H1 (cell line): ENCODE measurements at regions not wholly inside any gene's neighbourhood (a gene's known extent, or its start where the extent isn't known, plus 50 kb on each side); places are given as distances from the start of the nearest gene placed in this dataset.

ENCODE experiments used
- CTCF ChIA-PET: fragments of 300-600 bp; sonication (Branson Sonifier 250); formaldehyde crosslinking; loops from one replicate; lab custom pipeline; 2021; ENCODE audit not compliant: partially characterized antibody; lab: Charles Lee
- POLR2A ChIA-PET: fragments of 300-600 bp; sonication (Branson Sonifier 250); formaldehyde crosslinking; loops from one replicate; lab custom pipeline; 2021; ENCODE audit warnings: inconsistent platforms; ENCODE audit not compliant: partially characterized antibody; lab: Charles Lee
- DNase-seq, 2 experiments: peaks; one replicate each; pipeline versions ENCODE4 v3.0.0 to v3.0.0-alpha.2; 2010 to 2022; ENCODE audit warnings: low spot score in 2 of 2, low read depth in 1 of 2, mixed read lengths in 1 of 2
- FAIRE-seq: peaks from 2 replicates; lab custom pipeline; 2011; peaks lifted over from hg19 to GRCh38; lab: Jason Lieb, UNC
- H2AFZ ChIP-seq: 2 replicates; pipeline ENCODE4 v1.8.1; 2012; ENCODE audit warnings: low read length, inconsistent platforms
- H2AK5ac ChIP-seq: 2 replicates; pipeline ENCODE4 v1.6.1; 2013; ENCODE audit warnings: low read depth, low read length
- H2BK120ac ChIP-seq: replicated peaks from 2 replicates; pipeline ENCODE3; 2013; ENCODE audit warnings: low read depth, low read length, inconsistent platforms
- H2BK12ac ChIP-seq: 2 replicates; pipeline ENCODE4 v1.6.1; 2013; ENCODE audit warnings: low read depth, low read length
- H2BK15ac ChIP-seq: 2 replicates; pipeline ENCODE4 v1.6.1; 2013; ENCODE audit warnings: low read length
- H2BK20ac ChIP-seq: 2 replicates; pipeline ENCODE4 v1.6.1; 2013; ENCODE audit warnings: low read length
- H2BK5ac ChIP-seq: 2 replicates; pipeline ENCODE4 v1.6.1; 2013; ENCODE audit warnings: low read depth, low read length
- H3K14ac ChIP-seq: 2 replicates; pipeline ENCODE4 v1.6.1; 2013; ENCODE audit warnings: inconsistent platforms; ENCODE audit not compliant: insufficient read length
- H3K18ac ChIP-seq: 2 replicates; pipeline ENCODE4 v1.6.1; 2013; ENCODE audit warnings: low read length; ENCODE audit errors: extremely low read depth
- H3K23ac ChIP-seq: 2 replicates; pipeline ENCODE4 v1.6.1; 2013; ENCODE audit warnings: inconsistent platforms; ENCODE audit not compliant: insufficient read length
- H3K23me2 ChIP-seq: 2 replicates; pipeline ENCODE4 v1.6.1; 2013; ENCODE audit warnings: low read depth, low read length
- H3K27ac ChIP-seq: 2 replicates; pipeline ENCODE4 v1.6.1; 2011; ENCODE audit warnings: low read depth, low read length, inconsistent platforms
- H3K27me3 ChIP-seq, 4 experiments: replicated peaks in 1 of 4; 1 replicate in 1 of 4; 2 replicates in 3 of 4; pipeline versions ENCODE4 v1.6.1 to v1.8.1; 2011 to 2013; ENCODE audit warnings: low read length in 3 of 4, mild to moderate bottlenecking in 3 of 4, inconsistent platforms in 2 of 4, mixed read lengths in 2 of 4, moderate library complexity in 1 of 4; ENCODE audit not compliant: control insufficient read depth in 3 of 4, insufficient read depth in 3 of 4; ENCODE audit errors: extremely low read depth in 1 of 4
- H3K36me3 ChIP-seq, 4 experiments: 2 replicates each; pipeline versions ENCODE4 v1.6.1 to v1.8.1; 2011 to 2013; ENCODE audit warnings: mild to moderate bottlenecking in 4 of 4, low read length in 3 of 4, moderate library complexity in 2 of 4, control low read depth in 1 of 4, inconsistent platforms in 1 of 4; ENCODE audit not compliant: insufficient read depth in 4 of 4, control insufficient read depth in 2 of 4
- H3K4ac ChIP-seq: replicated peaks from 2 replicates; pipeline ENCODE3; 2013; ENCODE audit warnings: low read length, low read depth, mixed read lengths, inconsistent platforms; ENCODE audit not compliant: insufficient read length
- H3K4me1 ChIP-seq, 4 experiments: replicated peaks in 1 of 4; 1 replicate in 1 of 4; 2 replicates in 3 of 4; pipeline versions ENCODE4 v1.6.1 to v1.8.1; 2011 to 2013; ENCODE audit warnings: low read length in 3 of 4, inconsistent platforms in 2 of 4, mixed read lengths in 1 of 4; ENCODE audit not compliant: insufficient read depth in 4 of 4, control insufficient read depth in 3 of 4
- H3K4me2 ChIP-seq, 2 experiments: 2 replicates each; pipeline versions ENCODE4 v1.6.1 to v1.8.1; 2011 to 2013; ENCODE audit warnings: low read depth in 2 of 2, low read length in 2 of 2, control low read depth in 1 of 2, inconsistent platforms in 1 of 2, mild to moderate bottlenecking in 1 of 2; ENCODE audit not compliant: insufficient read depth in 1 of 2
- H3K4me3 ChIP-seq, 4 experiments: fragments of 200-600, 300-600 bp in 1 of 4; sonication (generic), shearing (Covaris generic), sonication (Bioruptor Twin) in 1 of 4; 2 replicates each; pipeline versions ENCODE4 v1.5.1 to v1.8.1; 2011 to 2016; ENCODE audit warnings: low read length in 4 of 4, low read depth in 3 of 4, control low read depth in 2 of 4, inconsistent platforms in 2 of 4, mild to moderate bottlenecking in 2 of 4, mixed read lengths in 1 of 4, moderate library complexity in 1 of 4; ENCODE audit not compliant: insufficient read depth in 2 of 4; ENCODE audit errors: extremely low read depth in 1 of 4
- H3K56ac ChIP-seq: replicated peaks from 2 replicates; pipeline ENCODE3; 2013; ENCODE audit warnings: low read depth, mild to moderate bottlenecking, mixed read lengths, low read length, inconsistent platforms; ENCODE audit not compliant: insufficient read length
- H3K79me1 ChIP-seq: 2 replicates; pipeline ENCODE4 v1.6.1; 2013; ENCODE audit warnings: low read depth, low read length, control low read depth
- H3K79me2 ChIP-seq, 2 experiments: 2 replicates each; pipeline versions ENCODE4 v1.6.1 to v1.8.1; 2012 to 2013; ENCODE audit warnings: low read length in 2 of 2, mild to moderate bottlenecking in 2 of 2, inconsistent platforms in 1 of 2; ENCODE audit not compliant: insufficient read depth in 2 of 2, control insufficient read depth in 1 of 2
- H3K9ac ChIP-seq, 4 experiments: replicated peaks in 1 of 4; 1 replicate in 1 of 4; 2 replicates in 3 of 4; pipeline versions ENCODE4 v1.6.1 to v1.8.1; 2011 to 2013; ENCODE audit warnings: low read depth in 3 of 4, low read length in 3 of 4, control low read depth in 2 of 4, mild to moderate bottlenecking in 2 of 4, moderate library complexity in 2 of 4, inconsistent platforms in 1 of 4; ENCODE audit errors: extremely low read depth in 1 of 4
- H3K9me3 ChIP-seq, 2 experiments: 2 replicates each; pipeline versions ENCODE4 v1.6.1 to v1.8.1; 2012 to 2013; ENCODE audit warnings: mild to moderate bottlenecking in 2 of 2, moderate library complexity in 2 of 2, control low read depth in 1 of 2, inconsistent platforms in 1 of 2, low read depth in 1 of 2, low read length in 1 of 2, mixed read lengths in 1 of 2; ENCODE audit not compliant: insufficient read depth in 2 of 2
- H4K20me1 ChIP-seq, 2 experiments: replicated peaks in 1 of 2; 2 replicates each; pipeline versions ENCODE3 to v1.8.1; 2011 to 2013; ENCODE audit warnings: inconsistent platforms in 2 of 2, low read length in 2 of 2, mild to moderate bottlenecking in 1 of 2; ENCODE audit not compliant: insufficient read depth in 2 of 2, control insufficient read depth in 1 of 2
- H4K5ac ChIP-seq: 2 replicates; pipeline ENCODE4 v1.6.1; 2013; ENCODE audit warnings: low read length, low read depth, mixed read lengths, inconsistent platforms; ENCODE audit not compliant: insufficient read length
- H4K8ac ChIP-seq: 2 replicates; pipeline ENCODE4 v1.8.0; 2013; ENCODE audit warnings: mild to moderate bottlenecking, moderate library complexity, low read length, inconsistent platforms; ENCODE audit not compliant: insufficient read depth; ENCODE audit errors: extremely low read depth
- H4K91ac ChIP-seq: replicated peaks from 2 replicates; pipeline ENCODE3; 2013; ENCODE audit warnings: low read length, mixed read lengths, inconsistent platforms; ENCODE audit not compliant: insufficient read length
- WGBS, 2 experiments: shearing (Covaris generic) in 1 of 2; methylation state at CpG; one replicate each; pipeline versions ENCODE4 v1.1.6 to v1.1.7; 2013 to 2015; ENCODE audit warnings: low lambda C conversion rate in 2 of 2, mixed read lengths in 2 of 2, inconsistent platforms in 1 of 2, low coverage in 1 of 2, missing lambda C conversion rate in 1 of 2; ENCODE audit not compliant: insufficient replicate concordance in 2 of 2, insufficient coverage in 1 of 2, insufficient read length in 1 of 2; ENCODE audit errors: extremely low coverage in 1 of 2, missing lambda C conversion rate in 1 of 2; 5-methylcytosine and 5-hydroxymethylcytosine counted together
- TF ChIP-seq, protein P1 (sequence below): fragments of 300-600 bp; sonication (generic); IDR thresholded peaks from 2 replicates; pipeline ENCODE4 v1.7.1; 2012; ENCODE audit warnings: low read length, moderate library complexity, mild to moderate bottlenecking, inconsistent platforms; ENCODE audit not compliant: insufficient replicate concordance

DNA sequence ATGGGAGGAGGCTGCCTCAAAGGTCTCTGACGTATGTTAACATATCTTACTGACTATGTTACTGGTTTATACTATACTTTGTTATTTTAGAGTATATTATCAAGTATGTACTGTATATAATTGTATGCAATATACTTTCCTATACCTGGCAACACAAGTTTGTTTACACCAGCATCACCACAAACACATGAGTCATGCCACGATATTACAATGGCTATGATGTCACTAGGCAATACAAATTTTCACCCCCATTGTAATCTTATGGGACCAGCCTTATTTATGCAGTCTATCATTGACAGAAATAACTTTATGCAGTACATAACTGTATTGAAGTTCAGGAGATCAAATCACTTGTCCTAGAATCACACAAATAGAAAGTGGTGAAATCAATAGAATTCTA, 329.9 kb upstream of the SLC7A11 start:
- H3K4me2 ChIP-seq = no peak overlapping the region
- no peak overlapping the region for H3K14ac ChIP-seq
- no peak overlapping the region for H2BK12ac ChIP-seq
- no peaks in the 10 kb centered on the region for H3K27me3 ChIP-seq
- H4K20me1 ChIP-seq = no peaks in the 10 kb centered on the region
- no peaks in the 10 kb centered on the region for H3K79me2 ChIP-seq
- H3K18ac ChIP-seq = no peak overlapping the region
- H4K8ac ChIP-seq = no peak overlapping the region
- no peaks in the 10 kb centered on the region for H3K36me3 ChIP-seq
- ChIA-PET POLR2A (no interaction called here), CTCF (interaction anchor here (0.6 to 1.1 kb wide), 4 partner anchors 109 to 617 kb away, joined by 3 to 4 read pairs (median 3); no protein-coding TSS in a partner anchor)
- no peak overlapping the region for H2BK20ac ChIP-seq
- FAIRE-seq (no peak), DNase-seq (no peak)
- no peak overlapping the region for H3K56ac ChIP-seq
- H2BK5ac ChIP-seq = no peak overlapping the region
- WGBS, 2 experiments = 98% methylated on average over 2 of the region's 2 CpGs; no CpG with 5 or more reads in 1 of the 2 experiments
- H3K4me1 ChIP-seq = peaks cover 0 to 5% (median 0%) of the 10 kb centered on the region in 4 experiments; a peak in 1 of 7 replicates
- no peak overlapping the region for H3K4ac ChIP-seq
- H3K9me3 ChIP-seq = no peaks in the 10 kb centered on the region
- no peak overlapping the region for H3K4me3 ChIP-seq
- no peak overlapping the region for H4K91ac ChIP-seq
- H3K79me1 ChIP-seq = no peaks in the 10 kb centered on the region
- H2AK5ac ChIP-seq = no peak overlapping the region
- H2BK15ac ChIP-seq = no peak overlapping the region
- no peak overlapping the region for H3K27ac ChIP-seq
- H3K23ac ChIP-seq = no peak overlapping the region
- no peak overlapping the region for H2AFZ ChIP-seq
- H2BK120ac ChIP-seq = no peak overlapping the region
- H3K9ac ChIP-seq = no peak overlapping the region
- no peaks in the 10 kb centered on the region for H3K23me2 ChIP-seq
- H4K5ac ChIP-seq = no peak overlapping the region
- TF ChIP-seq, protein P1, sequence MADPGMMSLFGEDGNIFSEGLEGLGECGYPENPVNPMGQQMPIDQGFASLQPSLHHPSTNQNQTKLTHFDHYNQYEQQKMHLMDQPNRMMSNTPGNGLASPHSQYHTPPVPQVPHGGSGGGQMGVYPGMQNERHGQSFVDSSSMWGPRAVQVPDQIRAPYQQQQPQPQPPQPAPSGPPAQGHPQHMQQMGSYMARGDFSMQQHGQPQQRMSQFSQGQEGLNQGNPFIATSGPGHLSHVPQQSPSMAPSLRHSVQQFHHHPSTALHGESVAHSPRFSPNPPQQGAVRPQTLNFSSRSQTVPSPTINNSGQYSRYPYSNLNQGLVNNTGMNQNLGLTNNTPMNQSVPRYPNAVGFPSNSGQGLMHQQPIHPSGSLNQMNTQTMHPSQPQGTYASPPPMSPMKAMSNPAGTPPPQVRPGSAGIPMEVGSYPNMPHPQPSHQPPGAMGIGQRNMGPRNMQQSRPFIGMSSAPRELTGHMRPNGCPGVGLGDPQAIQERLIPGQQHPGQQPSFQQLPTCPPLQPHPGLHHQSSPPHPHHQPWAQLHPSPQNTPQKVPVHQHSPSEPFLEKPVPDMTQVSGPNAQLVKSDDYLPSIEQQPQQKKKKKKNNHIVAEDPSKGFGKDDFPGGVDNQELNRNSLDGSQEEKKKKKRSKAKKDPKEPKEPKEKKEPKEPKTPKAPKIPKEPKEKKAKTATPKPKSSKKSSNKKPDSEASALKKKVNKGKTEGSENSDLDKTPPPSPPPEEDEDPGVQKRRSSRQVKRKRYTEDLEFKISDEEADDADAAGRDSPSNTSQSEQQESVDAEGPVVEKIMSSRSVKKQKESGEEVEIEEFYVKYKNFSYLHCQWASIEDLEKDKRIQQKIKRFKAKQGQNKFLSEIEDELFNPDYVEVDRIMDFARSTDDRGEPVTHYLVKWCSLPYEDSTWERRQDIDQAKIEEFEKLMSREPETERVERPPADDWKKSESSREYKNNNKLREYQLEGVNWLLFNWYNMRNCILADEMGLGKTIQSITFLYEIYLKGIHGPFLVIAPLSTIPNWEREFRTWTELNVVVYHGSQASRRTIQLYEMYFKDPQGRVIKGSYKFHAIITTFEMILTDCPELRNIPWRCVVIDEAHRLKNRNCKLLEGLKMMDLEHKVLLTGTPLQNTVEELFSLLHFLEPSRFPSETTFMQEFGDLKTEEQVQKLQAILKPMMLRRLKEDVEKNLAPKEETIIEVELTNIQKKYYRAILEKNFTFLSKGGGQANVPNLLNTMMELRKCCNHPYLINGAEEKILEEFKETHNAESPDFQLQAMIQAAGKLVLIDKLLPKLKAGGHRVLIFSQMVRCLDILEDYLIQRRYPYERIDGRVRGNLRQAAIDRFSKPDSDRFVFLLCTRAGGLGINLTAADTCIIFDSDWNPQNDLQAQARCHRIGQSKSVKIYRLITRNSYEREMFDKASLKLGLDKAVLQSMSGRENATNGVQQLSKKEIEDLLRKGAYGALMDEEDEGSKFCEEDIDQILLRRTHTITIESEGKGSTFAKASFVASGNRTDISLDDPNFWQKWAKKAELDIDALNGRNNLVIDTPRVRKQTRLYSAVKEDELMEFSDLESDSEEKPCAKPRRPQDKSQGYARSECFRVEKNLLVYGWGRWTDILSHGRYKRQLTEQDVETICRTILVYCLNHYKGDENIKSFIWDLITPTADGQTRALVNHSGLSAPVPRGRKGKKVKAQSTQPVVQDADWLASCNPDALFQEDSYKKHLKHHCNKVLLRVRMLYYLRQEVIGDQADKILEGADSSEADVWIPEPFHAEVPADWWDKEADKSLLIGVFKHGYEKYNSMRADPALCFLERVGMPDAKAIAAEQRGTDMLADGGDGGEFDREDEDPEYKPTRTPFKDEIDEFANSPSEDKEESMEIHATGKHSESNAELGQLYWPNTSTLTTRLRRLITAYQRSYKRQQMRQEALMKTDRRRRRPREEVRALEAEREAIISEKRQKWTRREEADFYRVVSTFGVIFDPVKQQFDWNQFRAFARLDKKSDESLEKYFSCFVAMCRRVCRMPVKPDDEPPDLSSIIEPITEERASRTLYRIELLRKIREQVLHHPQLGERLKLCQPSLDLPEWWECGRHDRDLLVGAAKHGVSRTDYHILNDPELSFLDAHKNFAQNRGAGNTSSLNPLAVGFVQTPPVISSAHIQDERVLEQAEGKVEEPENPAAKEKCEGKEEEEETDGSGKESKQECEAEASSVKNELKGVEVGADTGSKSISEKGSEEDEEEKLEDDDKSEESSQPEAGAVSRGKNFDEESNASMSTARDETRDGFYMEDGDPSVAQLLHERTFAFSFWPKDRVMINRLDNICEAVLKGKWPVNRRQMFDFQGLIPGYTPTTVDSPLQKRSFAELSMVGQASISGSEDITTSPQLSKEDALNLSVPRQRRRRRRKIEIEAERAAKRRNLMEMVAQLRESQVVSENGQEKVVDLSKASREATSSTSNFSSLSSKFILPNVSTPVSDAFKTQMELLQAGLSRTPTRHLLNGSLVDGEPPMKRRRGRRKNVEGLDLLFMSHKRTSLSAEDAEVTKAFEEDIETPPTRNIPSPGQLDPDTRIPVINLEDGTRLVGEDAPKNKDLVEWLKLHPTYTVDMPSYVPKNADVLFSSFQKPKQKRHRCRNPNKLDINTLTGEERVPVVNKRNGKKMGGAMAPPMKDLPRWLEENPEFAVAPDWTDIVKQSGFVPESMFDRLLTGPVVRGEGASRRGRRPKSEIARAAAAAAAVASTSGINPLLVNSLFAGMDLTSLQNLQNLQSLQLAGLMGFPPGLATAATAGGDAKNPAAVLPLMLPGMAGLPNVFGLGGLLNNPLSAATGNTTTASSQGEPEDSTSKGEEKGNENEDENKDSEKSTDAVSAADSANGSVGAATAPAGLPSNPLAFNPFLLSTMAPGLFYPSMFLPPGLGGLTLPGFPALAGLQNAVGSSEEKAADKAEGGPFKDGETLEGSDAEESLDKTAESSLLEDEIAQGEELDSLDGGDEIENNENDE = no peak
